ENCODE measurements at regions not wholly inside any gene's neighbourhood (a gene's known extent, or its start where the extent isn't known, plus 50 kb on each side); places are given as distances from the start of the nearest gene placed in this dataset.

DNA sequence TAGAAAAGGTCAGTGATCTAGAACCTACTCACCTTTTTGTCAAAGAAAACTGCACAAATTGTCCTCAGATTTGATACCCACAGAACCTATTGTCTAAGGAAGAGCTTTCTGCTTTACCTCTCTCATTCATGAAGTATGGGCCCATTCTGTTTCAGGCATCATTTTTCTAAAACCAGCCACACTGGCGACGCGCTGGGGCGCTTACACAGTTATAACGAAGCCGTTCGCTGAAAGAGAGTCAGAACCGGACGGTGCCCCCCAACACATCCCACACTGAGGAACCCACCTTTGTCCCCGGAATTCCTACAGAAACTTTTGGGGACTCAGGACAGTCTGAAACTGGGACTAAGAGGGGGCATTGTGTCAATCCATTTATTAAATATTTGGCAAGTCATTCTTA, 206.3 kb upstream of the HAAO start:
- no peak for TF ChIP-seq SIN3A (IDR thresholded peaks at IDR 0.05; ENCODE audit: borderline replicate concordance, insufficient read depth, low read length)
- no peak for TF ChIP-seq POLR2AphosphoS5 (IDR thresholded peaks at IDR 0.05; ENCODE audit: low read depth, low read length)
- no peak for TF ChIP-seq TAF1 (IDR thresholded peaks at IDR 0.05; ENCODE audit: borderline replicate concordance, insufficient read depth, low read length)
- TF ChIP-seq FOXP2 (optimal IDR thresholded peaks at IDR 0.05; ENCODE audit: borderline replicate concordance, extremely low read depth, extremely low read length, insufficient read depth), result no peak
- TF ChIP-seq, protein P1, sequence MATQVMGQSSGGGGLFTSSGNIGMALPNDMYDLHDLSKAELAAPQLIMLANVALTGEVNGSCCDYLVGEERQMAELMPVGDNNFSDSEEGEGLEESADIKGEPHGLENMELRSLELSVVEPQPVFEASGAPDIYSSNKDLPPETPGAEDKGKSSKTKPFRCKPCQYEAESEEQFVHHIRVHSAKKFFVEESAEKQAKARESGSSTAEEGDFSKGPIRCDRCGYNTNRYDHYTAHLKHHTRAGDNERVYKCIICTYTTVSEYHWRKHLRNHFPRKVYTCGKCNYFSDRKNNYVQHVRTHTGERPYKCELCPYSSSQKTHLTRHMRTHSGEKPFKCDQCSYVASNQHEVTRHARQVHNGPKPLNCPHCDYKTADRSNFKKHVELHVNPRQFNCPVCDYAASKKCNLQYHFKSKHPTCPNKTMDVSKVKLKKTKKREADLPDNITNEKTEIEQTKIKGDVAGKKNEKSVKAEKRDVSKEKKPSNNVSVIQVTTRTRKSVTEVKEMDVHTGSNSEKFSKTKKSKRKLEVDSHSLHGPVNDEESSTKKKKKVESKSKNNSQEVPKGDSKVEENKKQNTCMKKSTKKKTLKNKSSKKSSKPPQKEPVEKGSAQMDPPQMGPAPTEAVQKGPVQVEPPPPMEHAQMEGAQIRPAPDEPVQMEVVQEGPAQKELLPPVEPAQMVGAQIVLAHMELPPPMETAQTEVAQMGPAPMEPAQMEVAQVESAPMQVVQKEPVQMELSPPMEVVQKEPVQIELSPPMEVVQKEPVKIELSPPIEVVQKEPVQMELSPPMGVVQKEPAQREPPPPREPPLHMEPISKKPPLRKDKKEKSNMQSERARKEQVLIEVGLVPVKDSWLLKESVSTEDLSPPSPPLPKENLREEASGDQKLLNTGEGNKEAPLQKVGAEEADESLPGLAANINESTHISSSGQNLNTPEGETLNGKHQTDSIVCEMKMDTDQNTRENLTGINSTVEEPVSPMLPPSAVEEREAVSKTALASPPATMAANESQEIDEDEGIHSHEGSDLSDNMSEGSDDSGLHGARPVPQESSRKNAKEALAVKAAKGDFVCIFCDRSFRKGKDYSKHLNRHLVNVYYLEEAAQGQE (IDR thresholded peaks at IDR 0.05; ENCODE audit: insufficient read depth in 1 of 2, low read depth in 2 of 2, low read length in 2 of 2), result no peak

DNA sequence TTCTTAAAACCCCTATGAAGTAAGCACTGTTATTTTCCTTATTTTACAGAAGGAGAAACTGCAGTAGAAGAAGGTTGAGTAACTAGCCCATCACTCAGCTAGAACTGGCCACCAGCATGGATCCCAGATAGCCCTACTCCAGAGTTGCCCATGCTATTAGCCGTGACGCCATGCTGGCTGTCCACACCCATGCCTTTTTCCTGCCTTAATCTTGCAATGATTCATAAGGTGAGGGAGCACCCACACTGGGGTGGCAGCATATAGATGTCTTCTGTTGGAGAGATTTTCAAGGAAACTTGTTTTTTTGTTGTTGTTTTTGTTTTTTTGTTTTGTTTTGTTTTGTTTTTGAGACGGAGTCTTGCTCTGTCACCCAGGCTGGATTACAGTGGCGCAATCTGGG, 204.1 kb upstream of the HAAO start:
- TF ChIP-seq TAF1 (IDR thresholded peaks at IDR 0.05; ENCODE audit: borderline replicate concordance, insufficient read depth, low read length) (no peak), POLR2AphosphoS5 (IDR thresholded peaks at IDR 0.05; ENCODE audit: low read depth, low read length) (no peak)
- TF ChIP-seq, protein P1 (IDR thresholded peaks at IDR 0.05; ENCODE audit: insufficient read depth in 1 of 2, low read depth in 2 of 2, low read length in 2 of 2), result no peak

DNA sequence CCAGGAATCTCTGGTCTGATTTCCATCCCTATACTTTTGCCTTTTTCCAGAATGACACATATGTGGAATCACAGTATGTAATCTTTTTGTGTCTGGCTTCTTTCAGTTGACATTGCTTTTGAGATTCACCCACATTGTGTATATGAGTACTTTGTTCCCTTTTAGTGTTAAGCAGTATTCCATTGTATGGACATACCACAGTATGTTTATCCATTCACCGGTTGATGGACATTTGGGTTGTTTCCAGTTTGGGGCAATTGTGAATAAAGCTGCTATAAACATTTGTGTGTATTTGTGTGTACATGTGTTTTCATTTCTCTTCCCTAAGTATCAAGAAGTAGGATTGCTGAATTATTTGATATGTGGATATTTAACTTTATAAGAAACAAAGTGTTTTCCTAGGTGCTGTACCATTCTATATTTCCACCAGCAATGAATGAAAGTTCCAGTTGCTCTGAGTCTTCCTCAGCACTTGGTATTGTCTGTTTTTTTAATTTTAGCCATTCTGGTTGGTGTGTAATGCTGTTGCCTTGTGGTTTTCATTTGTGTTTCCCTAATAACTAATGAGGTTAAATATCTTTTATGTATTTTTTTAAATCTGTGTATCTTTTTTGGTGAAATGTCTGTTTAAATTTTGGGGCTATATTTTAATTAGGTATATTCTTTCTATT, 203.5 kb upstream of the HAAO start:
- TF ChIP-seq SIN3A (IDR thresholded peaks at IDR 0.05; ENCODE audit: borderline replicate concordance, insufficient read depth, low read length) (no peak), TAF1 (IDR thresholded peaks at IDR 0.05; ENCODE audit: borderline replicate concordance, insufficient read depth, low read length) (no peak), POLR2AphosphoS5 (IDR thresholded peaks at IDR 0.05; ENCODE audit: low read depth, low read length) (no peak), FOXP2 (optimal IDR thresholded peaks at IDR 0.05; ENCODE audit: borderline replicate concordance, extremely low read depth, extremely low read length, insufficient read depth) (no peak)
- TF ChIP-seq, protein P1 (IDR thresholded peaks at IDR 0.05; ENCODE audit: insufficient read depth in 1 of 2, low read depth in 2 of 2, low read length in 2 of 2), result no peak

DNA sequence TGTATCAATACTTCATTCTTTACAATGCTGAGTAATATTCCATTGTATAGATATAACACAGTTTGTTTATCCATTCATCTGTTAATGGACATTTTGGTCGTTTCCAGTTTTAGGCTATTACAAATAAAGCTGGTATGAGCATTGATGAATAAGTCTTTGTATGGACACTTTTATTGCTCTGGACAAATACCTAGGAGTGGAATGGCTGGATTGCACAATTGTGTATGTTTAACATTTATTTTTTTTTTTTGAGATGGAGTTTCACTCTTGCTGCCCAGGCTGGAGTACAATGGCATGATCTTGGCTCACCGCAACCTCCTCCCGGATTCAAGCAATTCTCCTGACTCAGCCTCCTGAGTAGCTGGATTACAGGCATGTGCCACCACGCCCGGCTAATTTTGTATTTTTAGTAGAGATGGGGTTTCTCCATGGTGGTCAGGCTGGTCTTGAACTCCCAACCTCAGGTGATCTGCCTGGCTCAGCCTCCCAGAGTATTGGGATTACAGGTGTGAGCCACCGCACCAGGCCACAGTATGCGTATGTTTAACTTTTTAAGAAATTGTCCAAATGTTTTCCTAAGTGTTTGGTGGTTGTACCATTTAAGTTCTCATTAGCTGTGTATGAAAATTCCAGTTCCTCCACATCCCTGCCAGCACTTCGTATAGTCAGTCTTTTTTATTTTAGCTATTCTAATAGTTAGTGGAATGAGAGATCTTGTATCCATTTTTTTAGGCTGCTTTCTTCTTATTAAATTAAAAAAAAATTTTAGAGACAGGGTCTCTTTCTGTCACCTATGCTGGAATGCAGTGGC, 194.9 kb upstream of the HAAO start:
- TF ChIP-seq POLR2AphosphoS5 (IDR thresholded peaks at IDR 0.05; ENCODE audit: low read depth, low read length) (no peak), SIN3A (IDR thresholded peaks at IDR 0.05; ENCODE audit: borderline replicate concordance, insufficient read depth, low read length) (no peak), TAF1 (IDR thresholded peaks at IDR 0.05; ENCODE audit: borderline replicate concordance, insufficient read depth, low read length) (no peak)
- TF ChIP-seq, protein P1 (IDR thresholded peaks at IDR 0.05; ENCODE audit: insufficient read depth in 1 of 2, low read depth in 2 of 2, low read length in 2 of 2), result no peak

Measured in PFSK-1 (cell line).